Right lobe of liver (tissue), 6 donors: ENCODE measurements at regions not wholly inside any gene's neighbourhood (a gene's known extent, or its start where the extent isn't known, plus 50 kb on each side); places are given as distances from the start of the nearest gene placed in this dataset.

Experiments used
- ATAC-seq, 4 donors: fragments of 200-7000 bp; cut with Tn5 transposase; one replicate each; pipeline ENCODE4 v1.9.1; 2020; ENCODE audit warnings: mild to moderate bottlenecking in 4 of 4, moderate library complexity in 4 of 4
- DNase-seq, 3 donors: peaks; one replicate each; pipeline ENCODE4 v3.0.0-alpha.2; 2020
- H3K27ac ChIP-seq, 3 donors: fragments of 200-600 bp; one replicate each; pipeline ENCODE4 v1.8.0; 2022
- H3K27me3 ChIP-seq, 2 donors: fragments of 200-600 bp; one replicate each; pipeline ENCODE4 v1.8.0; 2022
- H3K36me3 ChIP-seq, 4 donors: fragments of 200-600 bp; sonication (generic) in 1 of 4; one replicate each; pipeline versions ENCODE4 v1.5.1 to v1.8.0; 2017 to 2022; ENCODE audit warnings: control low read depth in 1 of 4
- H3K4me1 ChIP-seq, 4 donors: fragments of 200-600 bp; sonication (generic) in 1 of 4; one replicate each; pipeline versions ENCODE4 v1.5.1 to v1.8.0; 2017 to 2022; ENCODE audit warnings: control low read depth in 1 of 4
- H3K4me3 ChIP-seq, 3 donors: fragments of 200-600 bp; one replicate each; pipeline ENCODE4 v1.8.0; 2022
- H3K9me3 ChIP-seq, 4 donors: fragments of 200-600 bp; sonication (generic) in 1 of 4; one replicate each; pipeline versions ENCODE4 v1.5.1 to v1.8.0; 2017 to 2022; ENCODE audit warnings: control low read depth in 1 of 4
- CTCF ChIP-seq, 4 donors: fragments of 200-600 bp in 3 of 4; fragments of 450-650 bp in 1 of 4; IDR thresholded peaks; one replicate each; pipeline versions ENCODE4 v1.5.1 to v1.8.0; 2016 to 2022; ENCODE audit warnings: antibody characterized with exemption in 4 of 4, mild to moderate bottlenecking in 2 of 4
- POLR2A ChIP-seq: fragments of 450-650 bp; IDR thresholded peaks from one replicate; pipeline ENCODE4 v1.6.1; 2017; ENCODE audit warnings: antibody characterized with exemption, mild to moderate bottlenecking
- WGBS: methylation state at CpG from one replicate; pipeline ENCODE4 v1.1.6; 2018; ENCODE audit warnings: low coverage, low lambda C conversion rate; ENCODE audit not compliant: insufficient coverage; ENCODE audit errors: missing lambda C conversion rate; 5-methylcytosine and 5-hydroxymethylcytosine counted together
- intact Hi-C, 2 donors: fragments of 100-400 bp; cut with DNase I; formaldehyde crosslinking; loops; one replicate each; pipeline versions ENCODE4 v1.11.2 to v1.14.1; 2022
- donor health status: DM: no; HTN: yes; CAD: no.
- donor health status: DM: no; HTN: no; CAD: no.
- donor health status: DM: no; HTN: no; CAD: no.
- donor health status: DM: no; HTN: yes; CAD: no.
- donor health status: DM: no; HTN: yes; CAD: no.

GRCh38 chr15:93986400-93986984 lies 244.9 kb upstream of the MCTP2 start:
- no peak for DNase-seq
- 48% methylated on average over 3 of the region's 3 CpGs for WGBS
- no peak for TF ChIP-seq CTCF (IDR thresholded peaks at IDR 0.05)
- TF ChIP-seq POLR2A: no peak
- H3K4me1 ChIP-seq: no peaks in the 10 kb centered on the region
- H3K9me3 ChIP-seq: no peaks in the 10 kb centered on the region
- ATAC-seq: no peak
- intact Hi-C loops: no loop called here
- no peak overlapping the region for H3K4me3 ChIP-seq
- H3K27me3 ChIP-seq: no peaks in the 10 kb centered on the region
- no peaks in the 10 kb centered on the region for H3K36me3 ChIP-seq
- no peak overlapping the region for H3K27ac ChIP-seq

DNA sequence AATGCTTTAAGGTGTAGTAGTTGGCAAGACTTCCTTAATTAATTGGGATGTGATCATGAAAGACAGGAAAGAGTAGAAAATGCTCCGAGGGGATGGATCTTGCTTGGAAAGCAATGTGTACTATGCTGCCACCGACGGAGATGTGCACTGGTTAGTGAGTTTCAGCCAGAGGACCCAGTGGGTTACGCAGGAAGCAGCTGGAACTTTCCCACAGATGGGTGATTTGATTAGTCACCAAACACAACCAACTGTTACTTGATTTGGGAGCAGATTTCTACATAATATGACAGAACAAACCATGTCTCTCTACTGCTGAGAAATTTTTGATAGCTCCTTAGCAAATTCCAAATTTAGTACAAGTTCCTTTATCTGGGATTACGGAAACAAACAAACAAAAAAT lies 245.4 kb upstream of the MCTP2 start:
- ATAC-seq: no peak

DNA sequence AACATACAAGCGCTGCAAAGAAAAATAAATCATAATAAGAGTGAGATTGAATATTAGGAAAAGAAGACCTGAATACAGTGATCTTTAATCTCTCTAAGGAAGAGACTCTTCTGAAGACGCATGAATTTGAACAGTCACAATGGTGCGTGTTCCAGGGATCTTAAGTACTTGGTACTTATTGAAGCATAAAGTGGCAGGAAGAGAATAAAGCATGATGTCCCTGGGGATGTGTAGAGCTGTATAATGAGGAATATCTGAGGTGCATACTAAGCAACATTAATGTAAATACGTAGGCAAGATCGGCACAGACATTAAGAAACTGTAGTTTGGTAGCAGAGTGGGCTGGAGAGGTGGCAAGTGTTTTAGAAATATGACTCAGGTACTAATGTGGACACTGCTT lies 246.2 kb upstream of the MCTP2 start:
- TF ChIP-seq CTCF (IDR thresholded peaks at IDR 0.05) (no peak), POLR2A (no peak)
- no peak for DNase-seq
- Histone ChIP-seq H3K4me1 (no peaks in the 10 kb centered on the region), H3K4me3 (no peak overlapping the region), H3K9me3 (no peaks in the 10 kb centered on the region), H3K36me3 (no peaks in the 10 kb centered on the region), H3K27me3 (no peaks in the 10 kb centered on the region), H3K27ac (no peak overlapping the region)
- ATAC-seq: no peak
- 53% methylated on average over 5 of the region's 5 CpGs for WGBS
- intact Hi-C loops: no loop called here

More for the DNA sequence above, 245.4 kb upstream of the MCTP2 start:
- Histone ChIP-seq H3K36me3 (no peaks in the 10 kb centered on the region), H3K27ac (no peak overlapping the region), H3K4me1 (no peaks in the 10 kb centered on the region), H3K4me3 (no peak overlapping the region), H3K27me3 (no peaks in the 10 kb centered on the region), H3K9me3 (no peaks in the 10 kb centered on the region)
- TF ChIP-seq POLR2A (no peak), CTCF (IDR thresholded peaks at IDR 0.05) (no peak)
- no peak for DNase-seq
- WGBS: 34% methylated on average over 5 of the region's 5 CpGs
- intact Hi-C loops: no loop called here

DNA sequence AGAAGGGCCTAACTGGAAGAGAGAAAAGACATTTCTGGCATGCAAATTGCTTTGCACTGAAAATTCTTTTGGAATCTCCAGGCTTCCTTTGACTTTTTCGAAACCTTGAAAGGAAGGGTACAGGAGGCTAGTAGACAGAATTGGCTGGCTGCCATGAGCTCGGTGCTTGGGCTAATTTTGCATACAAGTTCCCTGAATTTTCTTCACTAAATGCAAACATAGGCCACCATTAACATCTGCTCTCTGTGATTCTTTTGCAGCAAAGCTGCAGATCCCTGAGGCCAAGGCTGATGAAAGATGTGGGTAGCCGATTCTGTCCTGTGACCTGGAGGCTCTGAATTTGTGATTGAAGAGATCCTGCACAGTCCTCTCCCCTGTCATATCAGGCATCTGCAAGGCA lies 247.8 kb upstream of the MCTP2 start:
- H3K9me3 ChIP-seq: no peaks in the 10 kb centered on the region
- no peaks in the 10 kb centered on the region for H3K36me3 ChIP-seq
- H3K4me3 ChIP-seq: no peak overlapping the region
- 48% methylated on average over 2 of the region's 3 CpGs for WGBS
- TF ChIP-seq POLR2A: no peak
- no peak for TF ChIP-seq CTCF (IDR thresholded peaks at IDR 0.05)
- H3K27ac ChIP-seq: no peak overlapping the region
- no peak for ATAC-seq
- H3K4me1 ChIP-seq: no peaks in the 10 kb centered on the region
- H3K27me3 ChIP-seq: no peaks in the 10 kb centered on the region
- intact Hi-C loops: no loop called here
- DNase-seq: no peak

DNA sequence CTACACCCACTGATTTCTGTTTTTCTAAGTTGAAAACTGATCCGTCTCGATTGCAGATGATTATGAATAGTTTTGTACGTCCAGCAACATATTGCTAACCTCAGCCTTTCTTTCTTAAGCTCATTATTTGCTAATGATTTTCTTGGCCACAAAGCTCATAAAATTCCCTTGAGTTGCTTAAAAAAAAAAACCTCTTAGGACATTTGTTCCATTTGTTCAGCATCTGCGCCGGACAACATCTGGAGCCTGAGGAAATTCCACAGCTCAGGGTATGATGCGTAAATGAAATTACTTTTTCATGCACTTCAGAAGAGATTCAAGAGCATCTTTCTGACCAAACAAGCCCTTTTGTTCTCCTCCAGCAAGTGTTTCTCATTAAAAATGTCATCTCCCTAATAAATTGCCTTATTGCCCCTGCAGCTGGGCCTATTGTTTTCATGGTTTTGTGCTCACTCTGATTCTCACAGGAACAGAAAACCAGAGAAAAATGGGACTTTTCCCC lies 249.1 kb upstream of the MCTP2 start:
- intact Hi-C loops: no loop called here
- Histone ChIP-seq H3K27ac (no peak overlapping the region), H3K27me3 (no peaks in the 10 kb centered on the region), H3K4me1 (no peaks in the 10 kb centered on the region), H3K4me3 (no peak overlapping the region), H3K36me3 (no peaks in the 10 kb centered on the region), H3K9me3 (no peaks in the 10 kb centered on the region)
- 74% methylated on average over 6 of the region's 6 CpGs for WGBS
- DNase-seq: no peak
- ATAC-seq: no peak
- TF ChIP-seq CTCF (IDR thresholded peaks at IDR 0.05) (no peak), POLR2A (no peak)
